ENCODE measurements at regions not wholly inside any gene's neighbourhood (a gene's known extent, or its start where the extent isn't known, plus 50 kb on each side); places are given as distances from the start of the nearest gene placed in this dataset.

- no peak for DNase-seq (ENCODE audit: low read depth)
- TF ChIP-seq CTCF (conservative IDR thresholded peaks at IDR 0.05; ENCODE audit: low read depth, low read length): no peak
- no peak overlapping the region for H3K4me3 ChIP-seq (ENCODE audit: low read depth, low read length)
Observed at GRCh38 chr4:163419074-163419473, 54.5 kb downstream of the TKTL2 start.

GRCh38 chr4:163415668-163416067 lies 57.9 kb downstream of the TKTL2 start:
- DNase-seq (ENCODE audit: low read depth): no peak
- H3K4me3 ChIP-seq (ENCODE audit: low read depth, low read length): no peak overlapping the region
- no peak for TF ChIP-seq CTCF (conservative IDR thresholded peaks at IDR 0.05; ENCODE audit: low read depth, low read length)

- TF ChIP-seq CTCF (conservative IDR thresholded peaks at IDR 0.05; ENCODE audit: low read depth, low read length): no peak
- no peak for DNase-seq (ENCODE audit: low read depth)
- no peak overlapping the region for H3K4me3 ChIP-seq (ENCODE audit: low read depth, low read length)
Observed at GRCh38 chr4:163414275-163414674, 59.3 kb downstream of the TKTL2 start.

GRCh38 chr4:163404580-163404979 lies 60.9 kb downstream of the NPY5R start:
- H3K4me3 ChIP-seq (ENCODE audit: low read depth, low read length): peak overlapping the region; percentile 37
- no peak for TF ChIP-seq CTCF (conservative IDR thresholded peaks at IDR 0.05; ENCODE audit: low read depth, low read length)
- no peak for DNase-seq (ENCODE audit: low read depth)

GRCh38 chr4:163404080-163404479 lies 60.4 kb downstream of the NPY5R start:
- H3K4me3 ChIP-seq (ENCODE audit: low read depth, low read length): peak overlapping the region; percentile 37
- no peak for TF ChIP-seq CTCF (conservative IDR thresholded peaks at IDR 0.05; ENCODE audit: low read depth, low read length)
- DNase-seq (ENCODE audit: low read depth): no peak

Measured in epithelial cell of proximal tubule (primary cell).